T follicular helper cell (primary cell): ENCODE measurements at regions not wholly inside any gene's neighbourhood (a gene's known extent, or its start where the extent isn't known, plus 50 kb on each side); places are given as distances from the start of the nearest gene placed in this dataset.
"Not testable (repeated sequence)": the region's sequence is repeated elsewhere in the genome, so short reads cannot be mapped to it uniquely, and the experiment has no call there.

Experiments
- DNase-seq: peaks from one replicate; pipeline ENCODE4 v3.0.0-alpha.2; 2020; ENCODE audit warnings: low read depth

DNA sequence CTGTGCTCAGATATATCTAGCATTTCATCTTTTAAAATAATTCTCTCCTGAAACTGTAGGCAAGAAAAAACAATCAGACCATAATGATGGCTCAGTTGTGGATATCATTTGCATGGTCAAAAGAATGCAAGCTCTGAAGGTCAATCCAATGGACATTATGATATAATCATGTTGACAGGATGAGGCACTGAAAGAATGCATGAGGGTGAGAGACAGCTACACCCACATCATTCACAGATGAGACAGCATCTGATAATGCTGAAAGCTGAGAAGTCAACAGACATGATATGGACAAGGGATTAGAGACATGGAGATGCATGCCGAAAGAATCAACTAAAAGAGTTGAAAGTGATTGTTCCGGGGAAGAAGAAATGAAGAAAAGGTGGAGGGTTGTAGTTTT is 346.4 kb upstream of the CDH5 start:
- DNase-seq, result no peak

DNA sequence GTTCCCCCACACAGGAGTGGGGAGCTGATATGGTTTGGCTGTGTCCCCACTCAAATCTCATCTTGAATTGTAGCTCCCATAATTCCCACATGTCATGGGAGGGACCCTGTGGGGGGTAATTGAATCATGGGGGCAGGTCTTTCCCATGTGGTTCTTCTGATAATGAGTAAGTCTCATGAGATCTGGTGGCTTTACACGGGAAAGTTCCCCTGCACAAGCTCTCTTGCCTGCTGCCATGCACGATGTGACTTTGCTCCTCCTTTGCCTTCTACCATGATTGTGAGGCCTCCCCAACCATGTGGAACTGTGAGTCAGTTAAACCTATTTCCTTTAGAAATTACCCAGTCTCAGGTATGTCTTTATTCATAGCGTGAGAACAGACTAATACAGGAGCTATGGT is 347.0 kb upstream of the CDH5 start:
- DNase-seq, result not testable (repeated sequence)

GRCh38 chr16:66014221-66014620 is 352.3 kb upstream of the CDH5 start:
- no peak for DNase-seq

DNA sequence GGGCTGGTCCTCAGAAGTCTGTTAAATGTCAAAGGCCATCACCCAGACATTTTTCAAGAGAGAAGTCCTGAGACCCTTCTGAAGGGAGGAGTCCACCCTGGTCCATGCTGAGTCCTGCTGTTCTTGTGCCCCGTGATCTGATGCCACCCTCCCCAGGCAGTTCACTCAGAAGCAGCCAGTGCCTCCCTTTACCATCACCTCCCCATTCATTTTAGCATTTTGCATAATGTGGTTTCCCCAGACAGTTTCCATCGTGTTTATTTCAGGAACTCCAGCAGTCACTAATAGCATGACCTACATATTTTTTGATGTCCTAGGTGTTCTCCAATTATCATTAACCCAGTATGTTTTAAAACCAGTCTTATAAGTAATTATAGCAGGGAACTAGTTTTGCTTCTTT is 353.0 kb upstream of the CDH5 start:
- no peak for DNase-seq

GRCh38 chr16:66008136-66008535 is 358.4 kb upstream of the CDH5 start:
- DNase-seq, result no peak

DNA sequence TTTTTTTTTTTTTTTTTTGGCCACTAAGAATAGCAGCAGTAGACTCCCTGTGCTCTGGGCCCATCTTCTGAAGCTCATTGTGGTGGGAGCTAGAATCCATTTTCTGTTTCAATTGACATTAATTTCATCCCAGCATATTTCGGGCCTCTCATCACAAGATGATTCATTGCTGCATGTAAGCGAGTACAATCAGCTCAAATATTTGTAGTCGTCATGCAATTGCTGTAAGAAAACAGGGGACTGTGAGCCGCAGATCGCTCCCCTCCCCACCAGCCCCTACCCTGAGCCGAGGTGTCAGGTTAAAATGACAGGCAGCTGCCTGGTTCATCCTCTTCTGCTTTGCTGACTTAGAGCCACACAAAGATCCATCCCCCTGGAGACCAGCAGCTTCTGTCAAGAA is 358.8 kb upstream of the CDH5 start:
- DNase-seq, result no peak

GRCh38 chr16:66006485-66006884 is 360.0 kb upstream of the CDH5 start:
- DNase-seq, result no peak

DNA sequence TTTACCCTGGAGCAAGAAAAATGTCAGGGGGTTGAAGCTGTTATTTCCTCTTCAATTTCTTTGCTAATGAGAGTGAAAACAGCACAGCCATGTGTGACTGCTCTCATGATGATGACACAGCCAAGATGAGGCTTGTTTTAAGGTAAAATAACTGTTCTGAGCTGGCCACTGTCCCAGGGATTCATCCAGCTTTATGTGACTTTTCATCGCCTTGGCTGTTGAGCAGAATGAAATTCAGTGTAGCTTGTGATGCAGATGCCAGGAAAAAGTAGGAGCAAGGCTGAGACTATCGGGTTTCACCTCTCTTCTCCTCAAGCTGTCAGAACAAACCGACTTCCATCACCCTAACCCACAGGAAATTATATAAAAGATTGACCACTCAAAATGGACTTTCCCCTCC is 361.8 kb upstream of the CDH5 start:
- DNase-seq, result no peak

DNA sequence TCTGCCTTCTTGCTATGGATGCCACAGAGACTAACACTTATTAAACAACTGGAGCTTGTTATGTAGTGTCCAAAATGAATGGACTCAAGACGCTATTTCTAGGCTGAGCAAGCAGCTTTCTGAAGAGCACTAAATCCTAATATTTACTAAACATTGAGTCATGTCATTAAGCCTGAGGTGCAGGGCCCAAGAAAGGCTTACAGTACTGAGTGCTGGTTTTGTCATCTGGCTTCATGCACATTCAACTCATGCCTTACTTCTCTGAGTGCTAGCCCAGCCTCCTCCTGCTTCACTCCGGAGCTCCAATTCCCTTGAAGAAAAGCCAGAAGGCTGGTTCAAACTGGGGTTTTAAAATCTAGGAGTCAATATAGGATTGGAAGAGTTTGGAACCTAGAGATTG is 363.3 kb upstream of the CDH5 start:
- DNase-seq, result no peak

DNA sequence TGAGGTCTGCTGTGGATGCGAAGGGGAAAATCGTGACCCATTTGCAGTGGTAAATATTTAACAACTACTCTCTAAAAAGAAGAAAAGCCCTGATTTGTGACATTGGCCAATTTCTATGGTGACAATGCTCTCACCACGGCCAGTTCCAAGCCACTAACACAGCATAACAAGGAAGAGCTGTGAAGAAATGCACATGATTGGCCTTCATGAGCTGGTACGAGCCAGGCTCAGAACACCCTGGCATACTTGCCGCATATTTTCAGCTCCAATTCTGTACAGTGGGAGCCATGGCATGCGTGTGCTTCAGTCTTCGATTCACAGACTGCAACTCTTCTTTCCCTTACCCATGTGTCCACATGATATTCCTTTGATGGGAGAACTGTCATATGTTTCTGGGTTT is 363.9 kb upstream of the CDH5 start:
- DNase-seq, result no peak

GRCh38 chr16:66001432-66001831 is 365.1 kb upstream of the CDH5 start:
- DNase-seq, result no peak

GRCh38 chr16:65998443-65998842 is 368.0 kb upstream of the CDH5 start:
- no peak for DNase-seq

DNA sequence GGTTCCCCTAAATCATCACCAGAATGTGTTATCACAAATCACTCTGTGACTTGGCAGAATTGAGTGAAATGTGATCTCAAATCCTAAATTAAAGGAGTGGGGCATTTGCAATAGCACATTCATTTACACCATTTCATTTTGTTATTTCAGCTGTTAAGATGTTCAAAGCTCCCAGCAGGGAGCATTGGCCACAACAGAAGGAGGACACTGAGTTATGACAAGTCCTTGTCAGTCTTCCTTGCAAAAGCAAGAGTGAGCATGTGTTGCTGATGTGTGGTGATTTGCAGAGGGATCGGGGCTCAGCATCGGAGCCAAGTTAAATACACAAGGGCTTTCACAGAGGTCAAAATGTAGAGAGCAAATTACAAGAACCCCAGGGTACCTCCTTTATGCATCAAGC is 372.2 kb upstream of the CDH5 start:
- no peak for DNase-seq

DNA sequence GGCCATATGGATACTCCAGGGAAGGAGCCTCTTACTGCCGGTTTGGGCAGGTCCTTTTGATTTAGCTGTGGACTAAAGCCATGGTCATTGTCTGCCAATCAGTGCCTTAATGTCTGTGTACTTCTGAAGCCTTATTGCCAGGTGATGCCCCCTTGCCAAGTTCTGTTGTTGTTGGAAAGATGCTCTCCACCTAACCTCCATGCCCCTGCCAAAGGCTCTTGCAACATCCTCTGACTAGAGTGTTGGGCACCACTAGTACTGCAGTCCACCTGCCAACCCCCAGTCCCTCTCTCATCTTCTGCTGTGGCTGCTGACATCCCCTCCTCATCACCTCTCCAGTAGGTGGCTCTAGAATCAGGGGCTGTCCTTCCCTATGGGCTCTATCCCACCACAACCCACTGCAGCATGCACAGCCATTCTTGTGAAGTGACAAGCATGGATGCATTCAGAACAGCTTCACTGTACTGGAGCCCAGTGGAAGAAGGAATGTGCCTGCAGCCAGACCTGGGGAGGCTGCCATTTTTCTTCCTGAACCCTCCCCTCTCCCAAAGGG is 375.3 kb upstream of the CDH5 start:
- no peak for DNase-seq

- no peak for DNase-seq
Measured at GRCh38 chr16:65989861-65990604, 376.5 kb upstream of the CDH5 start.

DNA sequence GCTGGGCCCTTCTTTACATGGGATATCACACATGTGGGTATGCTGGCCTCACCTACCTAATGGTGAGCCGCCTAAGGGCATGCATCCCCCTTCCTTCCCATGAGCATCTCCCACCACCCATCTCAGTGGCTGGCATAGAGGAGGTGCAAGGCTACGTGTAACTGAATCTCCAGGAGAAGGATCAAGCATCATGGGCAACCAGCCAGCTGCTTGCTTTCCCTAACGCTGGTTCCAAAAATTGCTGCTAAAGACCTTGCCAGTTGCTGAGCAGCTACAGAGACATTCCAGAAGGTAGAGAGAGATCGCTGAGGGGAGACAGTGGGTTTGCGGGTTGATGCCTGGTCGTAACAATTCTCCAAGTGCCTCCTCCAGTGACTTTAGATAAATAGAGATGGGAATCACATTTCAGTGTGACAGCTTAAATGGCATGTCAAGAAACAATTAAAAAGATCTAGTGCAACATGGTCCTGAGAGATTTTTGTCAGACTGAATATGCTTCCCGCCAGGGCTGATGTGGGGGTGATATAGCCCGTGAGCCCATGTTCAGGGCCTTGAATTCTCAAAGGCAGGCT is 378.4 kb upstream of the CDH5 start:
- DNase-seq, result no peak

DNA sequence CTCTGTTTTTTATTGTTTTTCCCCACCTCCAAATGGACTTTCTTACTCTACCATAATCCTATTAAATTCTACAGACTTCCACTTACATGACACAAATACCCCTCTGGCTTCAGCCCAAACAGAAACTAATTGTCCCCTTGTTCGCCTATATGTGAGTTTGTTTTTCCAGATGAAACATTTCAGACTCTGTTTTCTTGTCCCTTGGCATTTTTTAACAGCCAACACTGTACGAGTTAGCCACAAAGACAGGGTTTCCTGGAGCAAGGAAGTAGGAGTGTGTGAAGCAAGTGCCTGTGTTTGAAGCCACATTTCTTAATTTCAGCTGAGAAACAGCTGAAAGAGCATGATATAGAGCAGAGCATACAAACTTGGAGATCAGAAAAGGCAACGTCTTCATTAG is 382.2 kb upstream of the CDH5 start:
- no peak for DNase-seq

GRCh38 chr16:65981057-65981456 is 385.4 kb upstream of the CDH5 start:
- DNase-seq, result no peak

DNA sequence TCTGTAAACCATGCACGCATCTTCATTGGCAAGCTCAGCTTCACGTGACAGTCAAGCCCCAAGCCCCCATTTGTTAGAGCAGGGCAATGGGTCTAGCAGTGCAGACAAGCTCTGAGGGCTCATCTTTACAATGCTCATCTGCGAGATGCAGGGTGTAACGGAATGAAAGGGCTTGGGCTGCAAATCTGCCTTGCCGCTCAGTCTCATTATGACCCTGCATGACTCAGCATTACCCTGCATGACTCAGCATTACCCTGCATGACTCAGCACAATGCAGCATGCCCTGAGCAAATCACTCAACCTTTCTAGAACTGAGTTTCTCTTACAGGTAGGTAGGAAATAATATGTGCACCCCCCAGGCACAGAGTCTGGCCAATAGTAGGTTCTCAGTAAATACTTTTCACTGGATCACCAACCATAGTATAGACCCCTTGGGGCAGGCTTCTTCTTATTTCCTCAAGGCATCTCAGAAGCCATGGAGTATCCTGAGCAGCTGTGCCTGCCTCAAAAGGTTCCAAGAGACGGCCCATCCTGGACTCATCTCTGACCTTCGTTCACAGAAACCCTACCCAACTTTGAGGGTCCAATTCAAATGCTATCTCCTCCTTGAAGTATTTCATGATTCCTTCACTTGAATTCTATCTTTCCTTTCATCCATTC is 391.3 kb upstream of the CDH5 start:
- DNase-seq, result no peak

- DNase-seq, result no peak
Measured at GRCh38 chr16:65967376-65967775, 399.1 kb upstream of the CDH5 start.

- DNase-seq, result no peak
Measured at GRCh38 chr16:65965628-65966027, 400.9 kb upstream of the CDH5 start.

GRCh38 chr16:65964752-65965151 is 401.7 kb upstream of the CDH5 start:
- no peak for DNase-seq

DNA sequence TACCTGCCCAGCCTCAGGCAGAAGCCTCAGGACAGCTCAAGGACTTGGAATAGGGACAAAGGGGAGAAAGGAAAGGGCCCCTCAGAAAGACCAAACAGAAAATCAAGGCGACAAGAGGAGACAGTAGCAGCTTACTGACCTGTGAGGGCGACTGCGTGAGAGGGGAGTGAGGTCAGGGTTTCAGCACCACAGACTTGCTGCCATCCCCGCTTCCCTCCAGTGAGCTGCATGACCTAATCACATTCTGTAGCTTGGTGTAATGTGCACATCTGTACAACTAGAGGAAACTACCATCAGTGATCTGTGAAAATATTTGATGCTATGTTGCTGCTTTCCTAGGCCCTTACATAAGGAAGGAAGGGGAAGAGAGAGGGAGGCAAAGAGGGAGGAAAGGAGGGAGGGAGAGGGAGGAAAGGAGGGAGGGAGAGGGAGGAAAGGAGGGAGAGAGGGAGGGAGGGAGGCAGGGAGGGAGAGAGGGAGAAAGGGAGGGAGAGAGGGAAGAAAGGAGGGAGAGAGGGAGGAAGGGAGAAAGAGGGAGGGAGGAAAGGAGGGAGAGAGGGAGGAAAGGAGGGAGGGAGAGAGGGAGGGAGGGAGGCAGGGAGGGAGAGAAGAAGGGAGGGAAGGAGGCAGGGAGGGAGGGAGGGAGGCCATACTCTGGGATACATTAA is 404.9 kb upstream of the CDH5 start:
- no peak for DNase-seq
